Dermis microvascular lymphatic vessel endothelial cell (primary cell): ENCODE measurements at regions not wholly inside any gene's neighbourhood (a gene's known extent, or its start where the extent isn't known, plus 50 kb on each side); places are given as distances from the start of the nearest gene placed in this dataset.
"Not testable (repeated sequence)": the region's sequence is repeated elsewhere in the genome, so short reads cannot be mapped to it uniquely, and the experiment has no call there.

Source experiments
- DNase-seq, 2 donors: peaks; one replicate each; pipeline versions ENCODE4 v3.0.0 to v3.0.0-alpha.2; 2010; ENCODE audit warnings: low read depth in 2 of 2

GRCh38 chr17:69669441-69670178 is 255.1 kb downstream of the MAP2K6 start:
- DNase-seq = no peak

DNA sequence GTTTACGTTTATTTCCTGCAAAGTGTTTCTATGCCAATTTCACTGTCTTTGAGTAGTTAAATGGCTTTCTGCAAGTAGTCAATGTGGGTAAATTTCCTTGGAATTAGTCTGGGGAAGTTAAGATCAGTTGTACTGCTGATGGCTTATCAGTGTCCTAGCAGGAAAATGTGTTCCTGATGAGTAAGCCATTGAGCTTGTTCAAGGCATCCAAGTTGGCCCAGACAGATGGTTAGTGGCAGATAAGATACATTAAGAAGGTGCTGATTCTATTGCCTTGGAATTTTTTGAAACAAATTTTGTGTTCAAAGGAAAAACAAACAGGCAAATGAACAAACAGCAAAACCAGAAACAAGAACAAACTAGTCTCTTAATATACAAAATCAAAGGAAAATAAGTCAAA is 258.4 kb downstream of the MAP2K6 start:
- DNase-seq = peak in 1 of 2 donors; percentile 75

DNA sequence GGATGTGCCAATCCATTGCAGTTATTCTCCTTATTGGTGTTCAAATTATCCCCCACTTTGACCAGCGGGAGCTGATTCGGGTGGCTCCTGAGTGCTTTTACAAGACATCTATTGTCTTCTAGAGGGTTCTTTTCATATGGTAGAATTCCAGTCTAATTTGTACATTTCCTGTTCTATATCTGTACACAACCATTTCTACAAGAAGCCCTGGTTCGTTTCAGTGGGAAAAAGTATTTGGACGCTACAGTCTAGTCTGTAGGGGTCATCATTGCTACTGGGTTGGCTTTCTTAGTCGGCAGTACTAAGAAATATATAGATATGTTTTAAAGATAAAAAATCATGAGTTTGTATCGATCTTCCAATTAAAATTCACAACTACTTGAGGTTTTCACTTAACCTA is 262.6 kb downstream of the MAP2K6 start:
- peak in 1 of 2 donors; percentile 47 for DNase-seq

DNA sequence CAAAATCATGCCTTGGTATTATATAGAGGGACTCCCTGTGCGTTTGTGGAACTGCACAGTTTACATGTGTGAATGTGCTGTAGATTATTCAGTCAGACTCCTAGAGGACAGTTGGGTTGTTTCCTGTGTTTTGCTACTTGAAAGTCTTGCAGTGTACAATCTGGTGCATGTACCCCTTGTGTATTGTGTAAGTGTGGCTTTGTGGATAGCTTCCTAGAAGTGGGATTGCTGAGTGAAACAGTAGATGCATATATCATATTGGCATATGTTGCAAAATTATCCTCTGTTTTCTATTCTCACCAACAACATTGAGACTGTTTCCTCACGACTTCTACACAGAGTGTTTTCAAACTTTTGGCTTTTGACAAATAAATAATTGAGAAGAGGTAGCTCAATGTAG is 263.7 kb downstream of the MAP2K6 start:
- DNase-seq = no peak

GRCh38 chr17:69679829-69680228 is 265.3 kb downstream of the MAP2K6 start:
- DNase-seq = no peak

DNA sequence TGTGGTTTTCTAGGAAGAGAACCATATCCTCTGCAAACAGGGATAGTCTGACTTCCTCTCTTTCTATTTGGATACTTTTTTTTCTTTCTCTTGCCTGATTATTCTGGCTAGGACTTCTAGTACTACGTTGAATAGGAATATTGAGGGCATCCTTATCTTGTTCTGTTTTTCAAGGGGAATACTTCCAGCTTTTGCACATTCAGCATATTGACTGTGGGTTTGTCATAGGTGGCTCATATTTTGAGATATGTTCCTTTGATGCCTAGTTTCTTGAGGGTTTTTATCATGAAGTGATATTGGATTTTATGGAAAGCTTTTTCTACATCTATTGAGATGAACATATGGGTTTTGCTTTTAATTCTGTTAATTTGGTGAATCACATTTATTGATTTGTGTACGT is 269.8 kb downstream of the MAP2K6 start:
- no peak for DNase-seq

DNA sequence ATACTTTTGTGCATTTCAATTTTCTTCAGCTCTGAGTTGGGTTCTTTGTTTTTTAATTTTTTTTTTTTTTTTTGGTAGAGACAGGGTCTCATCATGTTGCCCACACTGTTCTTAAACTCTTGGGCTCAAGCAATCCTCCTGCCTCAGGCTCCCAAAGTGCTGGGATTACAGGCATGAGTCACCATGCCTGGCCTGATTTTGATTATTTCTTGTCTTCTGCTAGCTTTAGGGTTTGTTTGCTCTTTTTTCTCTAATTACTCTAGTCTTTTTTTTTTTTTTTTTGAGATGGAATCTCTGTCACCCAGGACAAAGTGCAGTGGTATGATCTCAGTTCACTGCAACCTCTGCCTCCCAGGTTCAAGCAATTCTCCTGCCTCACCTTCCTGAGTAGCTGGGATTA is 270.7 kb downstream of the MAP2K6 start:
- DNase-seq = not testable (repeated sequence)

- DNase-seq = no peak
Measured at GRCh38 chr17:69690531-69690930, 276.0 kb downstream of the MAP2K6 start.

DNA sequence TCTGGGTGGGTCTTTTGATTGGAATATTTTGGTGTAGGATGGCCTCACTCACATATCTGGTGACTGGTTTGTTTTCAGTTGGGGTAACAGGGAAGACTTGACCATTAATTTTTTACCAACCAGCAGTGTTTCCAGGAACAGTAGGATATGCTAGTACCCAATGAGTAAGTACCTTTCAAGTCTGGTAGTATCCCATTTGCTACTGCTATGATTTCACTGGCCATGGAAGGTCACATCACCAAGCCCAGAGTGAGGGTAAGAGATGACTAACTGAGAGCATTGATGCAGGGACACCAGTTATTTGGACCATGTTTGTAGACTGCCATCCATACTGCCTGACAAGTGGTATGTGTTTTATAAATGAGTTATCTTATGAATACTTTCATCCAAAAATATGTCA is 277.7 kb downstream of the MAP2K6 start:
- no peak for DNase-seq

GRCh38 chr17:69695646-69696045 is 281.1 kb downstream of the MAP2K6 start:
- DNase-seq = no peak

DNA sequence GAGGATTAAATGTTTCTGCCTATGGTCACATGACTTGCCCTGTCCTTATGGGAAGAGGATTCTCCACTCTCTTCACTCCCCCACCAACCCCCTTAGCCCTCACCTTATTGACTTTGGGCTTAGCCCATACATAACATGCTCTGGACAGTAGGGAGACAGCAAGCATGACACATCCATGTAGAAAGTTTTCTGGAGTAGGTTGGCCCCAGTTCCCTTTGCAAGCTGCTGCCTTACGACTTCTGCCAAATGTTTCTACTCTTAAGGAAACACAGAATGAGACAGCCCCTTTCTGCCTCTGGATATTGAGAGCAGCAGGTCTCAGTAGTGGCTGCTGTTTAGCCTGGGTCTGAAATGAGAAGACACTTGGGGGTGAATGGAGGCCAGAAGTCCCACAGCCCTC is 282.2 kb downstream of the MAP2K6 start:
- DNase-seq = no peak

GRCh38 chr17:69698352-69698751 is 283.9 kb downstream of the MAP2K6 start:
- not testable (repeated sequence) for DNase-seq

GRCh38 chr17:69702078-69702477 is 287.6 kb downstream of the MAP2K6 start:
- no peak for DNase-seq

DNA sequence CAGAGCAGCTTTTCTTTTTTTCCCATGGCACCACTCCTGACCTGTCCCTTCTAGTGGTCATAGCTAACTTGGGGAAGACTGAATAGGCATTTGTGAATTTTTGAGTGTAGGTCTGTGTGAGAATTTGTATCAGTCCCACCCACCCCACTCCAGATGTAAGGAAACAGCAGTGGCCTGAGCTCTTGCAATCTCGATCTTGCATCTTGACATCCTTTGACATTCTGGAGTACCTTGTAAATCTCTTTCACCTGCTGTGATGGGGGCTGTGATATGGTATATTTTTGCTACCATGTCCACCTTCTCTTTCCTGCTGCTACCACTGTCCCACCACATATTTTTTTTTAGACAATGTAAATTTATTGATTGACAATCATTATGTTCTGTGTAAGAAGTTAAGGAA is 289.3 kb downstream of the MAP2K6 start:
- no peak for DNase-seq

DNA sequence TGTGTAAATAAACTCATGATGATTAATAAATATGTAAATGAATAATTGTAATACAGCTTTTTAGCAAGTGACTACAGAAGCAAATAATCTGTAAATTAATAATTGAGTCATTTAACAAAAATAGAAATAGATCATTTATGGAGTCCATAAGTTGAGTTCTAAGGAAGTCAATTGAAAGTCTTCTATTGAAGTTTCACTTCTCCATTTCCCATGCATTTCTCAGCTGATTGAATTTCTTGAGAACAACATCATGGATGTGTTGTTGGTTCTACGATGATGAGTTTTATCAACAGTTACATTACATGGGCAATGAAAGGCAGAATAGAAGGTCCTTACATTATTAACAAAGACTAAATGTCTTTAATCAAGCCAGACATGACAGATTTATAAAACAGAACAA is 290.4 kb downstream of the MAP2K6 start:
- no peak for DNase-seq

DNA sequence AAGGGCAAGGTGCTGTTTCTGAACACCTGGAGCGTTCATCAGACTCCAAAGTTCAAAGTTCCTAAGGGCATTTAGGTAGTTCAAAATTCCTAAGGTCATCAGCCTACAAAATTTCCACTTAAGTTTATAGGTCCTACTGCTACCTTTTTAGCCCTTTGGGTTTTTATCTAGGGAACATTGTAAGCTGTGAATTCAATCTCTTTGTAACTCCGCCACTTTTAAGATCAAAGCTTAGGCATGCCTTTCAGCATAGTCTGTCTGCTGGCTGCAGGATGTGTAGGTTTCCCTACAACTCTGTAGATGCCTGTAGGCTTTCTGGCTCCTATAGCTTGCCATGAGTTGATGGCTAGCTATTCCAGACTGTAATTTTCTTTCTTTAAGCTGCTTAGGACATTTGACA is 291.6 kb downstream of the MAP2K6 start:
- no peak for DNase-seq

DNA sequence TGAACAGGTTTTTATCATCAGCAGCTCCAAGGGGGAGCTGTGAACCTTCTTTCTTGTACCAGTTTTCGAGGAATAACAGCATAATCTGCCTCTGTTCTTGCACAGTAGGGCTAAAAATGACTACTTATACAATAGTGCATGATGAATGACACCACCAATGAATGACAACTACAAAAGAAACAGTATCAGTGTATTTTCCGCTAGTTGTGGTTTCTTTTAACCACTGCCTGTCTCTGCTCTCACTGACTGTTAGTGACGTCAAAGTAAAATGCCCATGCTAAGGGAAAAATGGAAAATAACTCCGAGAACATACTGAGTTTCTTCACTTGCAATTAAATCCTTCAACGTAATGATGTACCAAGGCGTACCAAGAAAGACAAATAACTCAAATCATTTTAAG is 294.9 kb downstream of the MAP2K6 start:
- no peak for DNase-seq

GRCh38 chr17:69710926-69711325 is 296.4 kb downstream of the MAP2K6 start:
- no peak for DNase-seq

GRCh38 chr17:69711541-69711940 is 297.0 kb downstream of the MAP2K6 start:
- no peak for DNase-seq

DNA sequence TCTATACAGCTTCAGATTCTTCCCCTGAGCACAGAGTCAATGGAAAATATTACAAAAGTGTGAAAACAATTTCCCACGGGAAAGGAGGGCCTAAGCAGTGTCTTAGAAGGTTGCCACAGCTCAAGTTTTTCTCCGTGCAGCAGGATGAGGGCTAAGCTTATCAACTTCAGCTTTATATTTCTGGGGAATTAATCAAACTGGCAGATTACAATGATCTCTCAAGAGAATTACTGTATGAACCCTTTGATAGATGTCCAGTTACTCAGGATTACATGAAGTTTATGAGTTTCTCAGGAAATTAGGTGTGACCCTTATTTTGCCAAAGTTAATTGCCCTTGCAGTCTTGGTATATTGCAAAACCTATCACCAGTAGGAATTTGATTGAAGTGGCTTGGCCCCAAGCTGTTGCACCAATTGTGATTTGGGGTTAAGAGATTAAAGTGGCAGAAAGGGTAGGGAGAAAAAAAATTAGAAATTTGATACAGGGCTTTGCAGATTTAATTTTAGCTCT is 298.4 kb downstream of the MAP2K6 start:
- DNase-seq = no peak

DNA sequence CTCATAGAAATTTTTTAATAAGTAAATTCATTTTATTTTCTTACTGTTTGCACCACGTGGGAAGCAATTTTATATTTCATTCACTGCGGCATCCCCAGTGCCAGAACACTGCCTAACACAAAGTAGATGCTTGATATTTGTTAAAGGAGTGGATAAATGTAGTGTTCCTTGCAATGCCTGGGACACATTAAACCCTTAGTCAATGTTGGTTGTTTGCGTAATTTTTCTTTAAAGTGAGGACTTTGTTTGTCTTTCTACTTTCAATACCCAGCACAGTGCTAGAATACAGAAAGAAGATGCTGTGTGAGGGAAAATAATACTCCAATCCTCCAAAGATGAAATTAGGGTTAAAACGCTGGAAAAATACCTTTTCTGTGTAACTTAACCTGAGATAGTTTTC is 299.3 kb downstream of the MAP2K6 start:
- no peak for DNase-seq

DNA sequence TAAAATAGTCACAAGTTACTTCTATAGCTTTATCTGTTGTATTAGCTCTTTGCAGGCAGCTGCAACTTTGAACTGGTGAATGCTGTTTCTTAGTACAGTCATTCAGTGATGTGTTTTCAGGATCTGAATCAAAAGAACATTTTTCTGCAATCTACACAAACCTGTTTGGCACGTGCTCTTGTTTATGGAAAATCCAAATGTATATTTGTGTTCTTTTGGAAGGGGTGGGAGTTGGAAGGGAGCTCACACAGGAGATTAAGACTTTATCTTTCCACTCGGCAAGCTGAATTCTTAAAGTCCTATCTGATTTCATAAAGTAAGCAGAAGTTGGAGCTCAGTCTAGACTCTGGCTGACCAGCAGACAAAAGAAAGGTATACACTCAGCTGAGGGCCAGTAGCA is 300.2 kb downstream of the MAP2K6 start:
- no peak for DNase-seq

- no peak for DNase-seq
Measured at GRCh38 chr17:69715656-69716055, 301.2 kb downstream of the MAP2K6 start.

DNA sequence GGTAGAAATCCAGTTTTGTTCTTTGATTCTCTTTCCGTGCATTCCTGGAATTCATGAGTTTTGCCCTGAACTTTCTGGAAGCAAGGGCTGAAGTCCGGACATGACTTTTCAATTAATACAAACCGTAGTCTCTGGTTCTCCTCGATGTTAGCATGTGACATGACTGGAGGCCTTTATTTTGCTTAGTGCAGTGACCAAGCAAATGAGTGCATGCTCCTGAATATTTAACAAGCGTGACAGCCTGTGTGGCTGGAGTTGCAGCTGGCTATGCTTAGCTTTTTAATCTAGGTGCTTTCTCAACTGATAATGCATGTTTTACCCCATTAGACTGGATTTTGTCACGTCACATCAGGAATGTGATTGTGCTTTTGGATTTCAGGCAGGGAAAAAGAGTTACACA is 302.1 kb downstream of the MAP2K6 start:
- DNase-seq = no peak
